ENCODE measurements at regions not wholly inside any gene's neighbourhood (a gene's known extent, or its start where the extent isn't known, plus 50 kb on each side); places are given as distances from the start of the nearest gene placed in this dataset.

GRCh38 chr2:128414351-128414750 is 95.7 kb upstream of the HS6ST1 start (continued):
- TF ChIP-seq CHD7 (IDR thresholded peaks at IDR 0.05; ENCODE audit: low read depth, low read length): no peak
